Left hindlimb (tissue), 1 donor: ENCODE measurements at regions not wholly inside any gene's neighbourhood (a gene's known extent, or its start where the extent isn't known, plus 50 kb on each side); places are given as distances from the start of the nearest gene placed in this dataset.
"Not testable (repeated sequence)": the region's sequence is repeated elsewhere in the genome, so short reads cannot be mapped to it uniquely, and the experiment has no call there.

Source experiments
- DNase-seq: peaks from one replicate; pipeline ENCODE4 v3.0.0-alpha.2; 2018

GRCh38 chr10:61262486-61263261 lies 190.5 kb downstream of the TMEM26 start:
- no peak for DNase-seq

GRCh38 chr10:61257956-61258496 lies 195.2 kb downstream of the TMEM26 start:
- no peak for DNase-seq

- DNase-seq, result no peak
Observed at GRCh38 chr10:61257136-61257535, 196.0 kb downstream of the TMEM26 start.

- DNase-seq, result not testable (repeated sequence)
Observed at GRCh38 chr10:61252326-61252725, 200.9 kb downstream of the TMEM26 start.

- no peak for DNase-seq
Observed at GRCh38 chr10:61251089-61251488, 202.1 kb downstream of the TMEM26 start.

- DNase-seq, result no peak
Observed at GRCh38 chr10:61250131-61250530, 203.1 kb downstream of the TMEM26 start.

- DNase-seq, result no peak
Observed at GRCh38 chr10:61248013-61248412, 205.2 kb downstream of the TMEM26 start.

- DNase-seq, result no peak
Observed at GRCh38 chr10:61244261-61244775, 208.9 kb downstream of the TMEM26 start.

- no peak for DNase-seq
Observed at GRCh38 chr10:61232780-61233179, 220.4 kb downstream of the TMEM26 start.

GRCh38 chr10:61225939-61226338 lies 227.2 kb downstream of the TMEM26 start:
- DNase-seq, result no peak

- no peak for DNase-seq
Observed at GRCh38 chr10:61223576-61223975, 229.6 kb downstream of the TMEM26 start.

GRCh38 chr10:61219696-61220095 lies 233.5 kb downstream of the TMEM26 start:
- DNase-seq, result no peak

- DNase-seq, result no peak
Observed at GRCh38 chr10:61217851-61218565, 235.2 kb downstream of the TMEM26 start.

- no peak for DNase-seq
Observed at GRCh38 chr10:61215246-61215645, 237.9 kb downstream of the TMEM26 start.

GRCh38 chr10:61211468-61211867 lies 241.7 kb downstream of the TMEM26 start:
- DNase-seq, result no peak

- peak; percentile 39 for DNase-seq
Observed at GRCh38 chr10:61197057-61197456, 253.1 kb upstream of the RHOBTB1 start.

- no peak for DNase-seq
Observed at GRCh38 chr10:61195211-61195610, 251.2 kb upstream of the RHOBTB1 start.

- DNase-seq, result not testable (repeated sequence)
Observed at GRCh38 chr10:61192589-61192988, 248.6 kb upstream of the RHOBTB1 start.

- no peak for DNase-seq
Observed at GRCh38 chr10:61192042-61192441, 248.1 kb upstream of the RHOBTB1 start.

GRCh38 chr10:61189912-61190311 lies 245.9 kb upstream of the RHOBTB1 start:
- DNase-seq, result no peak

GRCh38 chr10:61188691-61189090 lies 244.7 kb upstream of the RHOBTB1 start:
- DNase-seq, result no peak

- DNase-seq, result no peak
Observed at GRCh38 chr10:61188101-61188500, 244.1 kb upstream of the RHOBTB1 start.

GRCh38 chr10:61187601-61188000 lies 243.6 kb upstream of the RHOBTB1 start:
- DNase-seq, result no peak

GRCh38 chr10:61186408-61186807 lies 242.4 kb upstream of the RHOBTB1 start:
- no peak for DNase-seq
